ENCODE measurements at regions not wholly inside any gene's neighbourhood (a gene's known extent, or its start where the extent isn't known, plus 50 kb on each side); places are given as distances from the start of the nearest gene placed in this dataset.

GRCh38 chr21:26752849-26753248, 92.4 kb downstream of the ADAMTS1 start:
- Mint-ChIP-seq H3K4me3 (no peak overlapping the region), H3K36me3 (no peaks in the 10 kb centered on the region), H3K27ac (no peak overlapping the region), H3K27me3 (ENCODE audit: low read depth) (no peaks in the 10 kb centered on the region), H3K4me1 (no peaks in the 10 kb centered on the region), H3K9me3 (no peaks in the 10 kb centered on the region)
- POLR2A ChIA-PET, result no interaction called here
- ATAC-seq (no peak), DNase-seq (ENCODE audit: low spot score) (no peak)
- no peak for TF ChIP-seq ZNF671 (CRISPR knock-in tag; IDR thresholded peaks at IDR 0.05)
- TF ChIP-seq ATF2 (CRISPR knock-in tag; IDR thresholded peaks at IDR 0.05; ENCODE audit: borderline replicate concordance, low read depth), result no peak
- TF ChIP-seq ZNF263 (CRISPR knock-in tag; IDR thresholded peaks at IDR 0.05; ENCODE audit: low read depth), result no peak
- TF ChIP-seq SMAD3 (CRISPR knock-in tag; IDR thresholded peaks at IDR 0.05; ENCODE audit: borderline replicate concordance), result no peak
- TF ChIP-seq MXD4 (CRISPR knock-in tag; IDR thresholded peaks at IDR 0.05; ENCODE audit: borderline replicate concordance), result no peak
- no peak for TF ChIP-seq ZNF232 (CRISPR knock-in tag; IDR thresholded peaks at IDR 0.05)
- TF ChIP-seq ATF6 (CRISPR knock-in tag; IDR thresholded peaks at IDR 0.05), result no peak
- no peak for TF ChIP-seq OVOL2 (CRISPR knock-in tag; IDR thresholded peaks at IDR 0.05; ENCODE audit: borderline replicate concordance)
- no peak for TF ChIP-seq ESRRA (CRISPR knock-in tag; IDR thresholded peaks at IDR 0.05; ENCODE audit: borderline replicate concordance)
- TF ChIP-seq PRRX2 (CRISPR knock-in tag; IDR thresholded peaks at IDR 0.05), result no peak
- no peak for TF ChIP-seq ZNF532 (CRISPR knock-in tag; IDR thresholded peaks at IDR 0.05; ENCODE audit: borderline replicate concordance)
- TF ChIP-seq IRF2 (CRISPR knock-in tag; IDR thresholded peaks at IDR 0.05; ENCODE audit: borderline replicate concordance, low read depth), result no peak
- TF ChIP-seq ELF4 (CRISPR knock-in tag; IDR thresholded peaks at IDR 0.05; ENCODE audit: low read depth), result no peak
- TF ChIP-seq KAT7 (CRISPR knock-in tag; IDR thresholded peaks at IDR 0.05; ENCODE audit: borderline replicate concordance), result no peak
- no peak for TF ChIP-seq NFATC4 (CRISPR knock-in tag; IDR thresholded peaks at IDR 0.05)
- CTCF ChIA-PET, result no interaction called here

GRCh38 chr21:26751305-26751704, 93.9 kb downstream of the ADAMTS1 start:
- Mint-ChIP-seq H3K27me3 (ENCODE audit: low read depth) (no peaks in the 10 kb centered on the region), H3K9me3 (no peaks in the 10 kb centered on the region), H3K4me3 (no peak overlapping the region), H3K36me3 (no peaks in the 10 kb centered on the region), H3K27ac (no peak overlapping the region), H3K4me1 (no peaks in the 10 kb centered on the region)
- CTCF ChIA-PET, result no interaction called here
- ATAC-seq (no peak), DNase-seq (ENCODE audit: low spot score) (no peak)
- POLR2A ChIA-PET, result no interaction called here
- no peak for TF ChIP-seq ZNF396 (CRISPR knock-in tag; IDR thresholded peaks at IDR 0.05; ENCODE audit: borderline replicate concordance)
- TF ChIP-seq SMAD4 (CRISPR knock-in tag; IDR thresholded peaks at IDR 0.05), result no peak
- no peak for TF ChIP-seq EMX1 (CRISPR knock-in tag; IDR thresholded peaks at IDR 0.05)
- no peak for TF ChIP-seq E2F1 (CRISPR knock-in tag; IDR thresholded peaks at IDR 0.05)
- no peak for TF ChIP-seq TEAD1 (CRISPR knock-in tag; IDR thresholded peaks at IDR 0.05)
- TF ChIP-seq ZSCAN18 (CRISPR knock-in tag; IDR thresholded peaks at IDR 0.05), result no peak
- TF ChIP-seq E2F4 (CRISPR knock-in tag; IDR thresholded peaks at IDR 0.05; ENCODE audit: borderline replicate concordance, low read depth), result no peak
- TF ChIP-seq HMGA2 (CRISPR knock-in tag; IDR thresholded peaks at IDR 0.05), result no peak
- no peak for TF ChIP-seq TP53 (CRISPR knock-in tag; IDR thresholded peaks at IDR 0.05)
